ENCODE measurements at regions not wholly inside any gene's neighbourhood (a gene's known extent, or its start where the extent isn't known, plus 50 kb on each side); places are given as distances from the start of the nearest gene placed in this dataset.

GRCh38 chr13:67299072-67299635 is 69.0 kb upstream of the PCDH9 start:
- H3K36me3 ChIP-seq, result no peaks in the 10 kb centered on the region
- no peak for DNase-seq
- no peaks in the 10 kb centered on the region for H3K27me3 ChIP-seq
- no peaks in the 10 kb centered on the region for H3K9me3 ChIP-seq
- no peak overlapping the region for H3K4me3 ChIP-seq (ENCODE audit: low read depth, low read length)
- H3K4me1 ChIP-seq, result no peaks in the 10 kb centered on the region
- TF ChIP-seq, protein P1, sequence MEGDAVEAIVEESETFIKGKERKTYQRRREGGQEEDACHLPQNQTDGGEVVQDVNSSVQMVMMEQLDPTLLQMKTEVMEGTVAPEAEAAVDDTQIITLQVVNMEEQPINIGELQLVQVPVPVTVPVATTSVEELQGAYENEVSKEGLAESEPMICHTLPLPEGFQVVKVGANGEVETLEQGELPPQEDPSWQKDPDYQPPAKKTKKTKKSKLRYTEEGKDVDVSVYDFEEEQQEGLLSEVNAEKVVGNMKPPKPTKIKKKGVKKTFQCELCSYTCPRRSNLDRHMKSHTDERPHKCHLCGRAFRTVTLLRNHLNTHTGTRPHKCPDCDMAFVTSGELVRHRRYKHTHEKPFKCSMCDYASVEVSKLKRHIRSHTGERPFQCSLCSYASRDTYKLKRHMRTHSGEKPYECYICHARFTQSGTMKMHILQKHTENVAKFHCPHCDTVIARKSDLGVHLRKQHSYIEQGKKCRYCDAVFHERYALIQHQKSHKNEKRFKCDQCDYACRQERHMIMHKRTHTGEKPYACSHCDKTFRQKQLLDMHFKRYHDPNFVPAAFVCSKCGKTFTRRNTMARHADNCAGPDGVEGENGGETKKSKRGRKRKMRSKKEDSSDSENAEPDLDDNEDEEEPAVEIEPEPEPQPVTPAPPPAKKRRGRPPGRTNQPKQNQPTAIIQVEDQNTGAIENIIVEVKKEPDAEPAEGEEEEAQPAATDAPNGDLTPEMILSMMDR (IDR thresholded peaks at IDR 0.05; ENCODE audit: low read depth, low read length), result no peak

DNA sequence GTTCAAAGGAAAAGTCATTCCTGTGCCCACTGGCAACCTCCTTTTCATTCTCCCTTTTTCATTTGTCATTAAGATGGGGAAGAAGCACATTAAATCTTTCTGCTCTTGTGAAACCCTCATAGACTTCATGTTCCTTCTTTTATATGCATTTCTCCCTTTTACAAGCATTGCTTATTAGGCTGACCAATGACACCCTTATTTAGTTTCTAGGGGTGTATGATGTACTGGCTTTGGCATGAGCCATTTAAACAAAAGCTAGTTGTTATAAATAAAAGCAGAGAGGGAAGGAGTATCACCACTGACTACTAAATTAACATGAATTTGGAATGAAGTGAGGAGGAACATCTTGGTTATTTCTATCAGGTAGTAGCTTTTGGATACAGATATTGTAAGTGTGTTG is 68.2 kb upstream of the PCDH9 start:
- no peaks in the 10 kb centered on the region for H3K9me3 ChIP-seq
- H3K4me1 ChIP-seq, result no peaks in the 10 kb centered on the region
- H3K27me3 ChIP-seq, result no peaks in the 10 kb centered on the region
- DNase-seq, result no peak
- H3K4me3 ChIP-seq (ENCODE audit: low read depth, low read length), result no peak overlapping the region
- no peaks in the 10 kb centered on the region for H3K36me3 ChIP-seq
- TF ChIP-seq, protein P1 (IDR thresholded peaks at IDR 0.05; ENCODE audit: low read depth, low read length), result no peak

DNA sequence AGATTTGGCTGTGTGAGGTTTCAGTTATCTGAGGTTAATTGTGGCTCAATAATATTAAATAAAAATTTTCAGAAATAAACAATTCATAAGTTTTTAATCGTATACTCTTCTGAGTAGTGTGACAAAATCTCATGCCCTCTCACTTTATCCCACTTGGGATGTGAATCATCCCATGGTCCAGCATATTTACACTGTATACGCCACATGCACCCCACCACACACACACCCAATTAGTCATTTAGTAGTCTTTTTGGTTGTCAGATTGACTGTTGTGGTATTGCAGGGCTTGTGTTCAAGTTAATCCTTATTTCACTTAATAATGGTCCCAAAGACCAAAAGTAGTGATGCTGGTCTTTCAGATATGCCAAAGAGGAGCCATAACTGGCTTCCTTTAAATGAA is 66.4 kb upstream of the PCDH9 start:
- Histone ChIP-seq H3K4me1 (no peaks in the 10 kb centered on the region), H3K27me3 (no peaks in the 10 kb centered on the region), H3K36me3 (no peaks in the 10 kb centered on the region), H3K9me3 (no peaks in the 10 kb centered on the region), H3K4me3 (ENCODE audit: low read depth, low read length) (no peak overlapping the region)
- no peak for DNase-seq
- TF ChIP-seq, protein P1 (IDR thresholded peaks at IDR 0.05; ENCODE audit: low read depth, low read length), result no peak

DNA sequence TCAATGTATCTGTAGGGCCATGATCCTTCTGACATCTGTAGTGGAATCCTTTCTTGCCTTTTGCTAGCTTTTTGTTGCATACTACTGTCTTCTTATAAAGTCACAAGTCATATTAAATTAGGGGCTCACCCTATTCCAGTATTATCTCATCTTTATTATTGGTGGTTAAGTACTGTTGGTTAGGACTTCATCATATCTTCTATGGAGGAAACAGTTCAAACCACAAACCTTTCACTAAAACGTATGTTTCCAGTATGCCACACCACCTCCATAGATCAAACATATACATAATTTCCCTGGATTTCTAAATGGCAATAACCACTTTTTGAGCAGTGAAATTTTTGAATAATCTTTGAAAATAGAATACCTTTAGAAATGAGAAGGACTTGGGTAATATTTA is 62.8 kb upstream of the PCDH9 start:
- TF ChIP-seq, protein P1 (IDR thresholded peaks at IDR 0.05; ENCODE audit: low read depth, low read length), result no peak
- H3K9me3 ChIP-seq, result no peaks in the 10 kb centered on the region
- H3K27me3 ChIP-seq, result no peaks in the 10 kb centered on the region
- no peaks in the 10 kb centered on the region for H3K36me3 ChIP-seq
- no peak overlapping the region for H3K4me3 ChIP-seq (ENCODE audit: low read depth, low read length)
- no peaks in the 10 kb centered on the region for H3K4me1 ChIP-seq
- no peak for DNase-seq

- no peak for DNase-seq
- H3K9me3 ChIP-seq, result no peaks in the 10 kb centered on the region
Observed at GRCh38 chr13:67285611-67286010, 55.5 kb upstream of the PCDH9 start.

GRCh38 chr13:67283637-67284036 is 53.5 kb upstream of the PCDH9 start:
- TF ChIP-seq, protein P1 (IDR thresholded peaks at IDR 0.05; ENCODE audit: low read depth, low read length), result no peak
- Histone ChIP-seq H3K4me1 (no peaks in the 10 kb centered on the region; the same call in 1 of the 2 replicates), H3K36me3 (no peaks in the 10 kb centered on the region), H3K9me3 (no peaks in the 10 kb centered on the region), H3K4me3 (ENCODE audit: low read depth, low read length) (no peak overlapping the region), H3K27me3 (no peaks in the 10 kb centered on the region)
- no peak for DNase-seq

More at GRCh38 chr13:67285611-67286010, 55.5 kb upstream of the PCDH9 start:
- no peaks in the 10 kb centered on the region for H3K36me3 ChIP-seq
- H3K4me3 ChIP-seq (ENCODE audit: low read depth, low read length), result no peak overlapping the region
- no peaks in the 10 kb centered on the region; the same call in 1 of the 2 replicates for H3K4me1 ChIP-seq
- no peaks in the 10 kb centered on the region for H3K27me3 ChIP-seq
- TF ChIP-seq, protein P1 (IDR thresholded peaks at IDR 0.05; ENCODE audit: low read depth, low read length), result no peak
